SK-N-SH (cell line): ENCODE measurements at regions not wholly inside any gene's neighbourhood (a gene's known extent, or its start where the extent isn't known, plus 50 kb on each side); places are given as distances from the start of the nearest gene placed in this dataset.

Source experiments
- ELF1 ChIP-seq: IDR thresholded peaks from 2 replicates; pipeline ENCODE4 v1.4.0; 2012
- EP300 ChIP-seq, 2 experiments: IDR thresholded peaks; 2 replicates each; pipeline versions ENCODE4 v1.4.0 to v1.6.1; 2012; ENCODE audit warnings: borderline replicate concordance in 1 of 2, low read depth in 1 of 2, low read length in 1 of 2
- FOXM1 ChIP-seq: IDR thresholded peaks from 2 replicates; pipeline ENCODE4 v1.4.0; 2012; ENCODE audit warnings: low read depth, mild to moderate bottlenecking
- JUND ChIP-seq: IDR thresholded peaks from 2 replicates; pipeline ENCODE4 v1.4.0; 2012
- POLR2AphosphoS5 ChIP-seq: IDR thresholded peaks from 2 replicates; pipeline ENCODE4 v1.6.1; 2012; ENCODE audit warnings: low read depth, low read length
- SMC3 ChIP-seq: IDR thresholded peaks from 2 replicates; pipeline ENCODE4 v1.6.1; 2012; ENCODE audit warnings: low read depth, low read length, improper control_type of control experiment
- TAF1 ChIP-seq: IDR thresholded peaks from 2 replicates; pipeline ENCODE4 v1.6.1; 2012; ENCODE audit warnings: low read depth, mild to moderate bottlenecking, low read length, moderate library complexity, borderline replicate concordance
- TF ChIP-seq, protein P1 (sequence below): IDR thresholded peaks from 2 replicates; pipeline ENCODE4 v1.4.0; 2012; ENCODE audit warnings: low read depth, borderline replicate concordance
- TF ChIP-seq, protein P2 (sequence below): fragments of 200-600 bp; sonication (generic); IDR thresholded peaks from 2 replicates; pipeline ENCODE4 v1.6.1; 2017; ENCODE audit warnings: antibody characterized with exemption, mild to moderate bottlenecking, moderate library complexity
- TF ChIP-seq, protein P3 (sequence below): IDR thresholded peaks from 2 replicates; pipeline ENCODE4 v1.6.1; 2012; ENCODE audit warnings: mild to moderate bottlenecking, low read depth, low read length, moderate library complexity
- TF ChIP-seq, protein P4 (sequence below): IDR thresholded peaks from 2 replicates; pipeline ENCODE4 v1.4.0; 2012; ENCODE audit warnings: low read depth

DNA sequence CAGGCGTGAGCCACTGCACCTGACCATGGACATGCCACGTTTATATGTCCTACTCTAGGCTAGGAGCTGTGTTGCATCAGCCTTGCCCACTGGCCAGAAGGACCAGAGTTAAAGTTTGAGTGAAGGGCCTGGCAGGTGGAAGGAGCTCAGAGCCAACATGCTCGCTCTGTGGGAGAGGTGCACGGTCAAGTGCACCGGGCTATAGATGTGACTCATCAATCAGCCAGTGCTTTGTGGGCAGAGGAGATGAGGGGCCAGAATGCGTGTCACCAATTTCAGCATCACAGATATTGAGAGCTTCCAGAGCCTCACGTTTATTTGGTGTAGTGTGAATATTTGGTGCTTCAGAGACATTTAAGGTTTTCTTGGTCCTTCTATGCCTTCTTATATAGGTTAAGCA, 137.3 kb upstream of the KBTBD8 start:
- TF ChIP-seq, protein P1, sequence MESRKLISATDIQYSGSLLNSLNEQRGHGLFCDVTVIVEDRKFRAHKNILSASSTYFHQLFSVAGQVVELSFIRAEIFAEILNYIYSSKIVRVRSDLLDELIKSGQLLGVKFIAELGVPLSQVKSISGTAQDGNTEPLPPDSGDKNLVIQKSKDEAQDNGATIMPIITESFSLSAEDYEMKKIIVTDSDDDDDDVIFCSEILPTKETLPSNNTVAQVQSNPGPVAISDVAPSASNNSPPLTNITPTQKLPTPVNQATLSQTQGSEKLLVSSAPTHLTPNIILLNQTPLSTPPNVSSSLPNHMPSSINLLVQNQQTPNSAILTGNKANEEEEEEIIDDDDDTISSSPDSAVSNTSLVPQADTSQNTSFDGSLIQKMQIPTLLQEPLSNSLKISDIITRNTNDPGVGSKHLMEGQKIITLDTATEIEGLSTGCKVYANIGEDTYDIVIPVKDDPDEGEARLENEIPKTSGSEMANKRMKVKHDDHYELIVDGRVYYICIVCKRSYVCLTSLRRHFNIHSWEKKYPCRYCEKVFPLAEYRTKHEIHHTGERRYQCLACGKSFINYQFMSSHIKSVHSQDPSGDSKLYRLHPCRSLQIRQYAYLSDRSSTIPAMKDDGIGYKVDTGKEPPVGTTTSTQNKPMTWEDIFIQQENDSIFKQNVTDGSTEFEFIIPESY = no peak
- TF ChIP-seq, protein P2, sequence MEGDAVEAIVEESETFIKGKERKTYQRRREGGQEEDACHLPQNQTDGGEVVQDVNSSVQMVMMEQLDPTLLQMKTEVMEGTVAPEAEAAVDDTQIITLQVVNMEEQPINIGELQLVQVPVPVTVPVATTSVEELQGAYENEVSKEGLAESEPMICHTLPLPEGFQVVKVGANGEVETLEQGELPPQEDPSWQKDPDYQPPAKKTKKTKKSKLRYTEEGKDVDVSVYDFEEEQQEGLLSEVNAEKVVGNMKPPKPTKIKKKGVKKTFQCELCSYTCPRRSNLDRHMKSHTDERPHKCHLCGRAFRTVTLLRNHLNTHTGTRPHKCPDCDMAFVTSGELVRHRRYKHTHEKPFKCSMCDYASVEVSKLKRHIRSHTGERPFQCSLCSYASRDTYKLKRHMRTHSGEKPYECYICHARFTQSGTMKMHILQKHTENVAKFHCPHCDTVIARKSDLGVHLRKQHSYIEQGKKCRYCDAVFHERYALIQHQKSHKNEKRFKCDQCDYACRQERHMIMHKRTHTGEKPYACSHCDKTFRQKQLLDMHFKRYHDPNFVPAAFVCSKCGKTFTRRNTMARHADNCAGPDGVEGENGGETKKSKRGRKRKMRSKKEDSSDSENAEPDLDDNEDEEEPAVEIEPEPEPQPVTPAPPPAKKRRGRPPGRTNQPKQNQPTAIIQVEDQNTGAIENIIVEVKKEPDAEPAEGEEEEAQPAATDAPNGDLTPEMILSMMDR = no peak
- TF ChIP-seq FOXM1 (no peak), TAF1 (no peak), POLR2AphosphoS5 (no peak), EP300 (IDR thresholded peaks at IDR 0.05; ENCODE audit: borderline replicate concordance in 1 of 2, low read depth in 1 of 2, low read length in 1 of 2) (no peak), SMC3 (no peak), JUND (no peak), ELF1 (no peak)
- TF ChIP-seq, protein P3, sequence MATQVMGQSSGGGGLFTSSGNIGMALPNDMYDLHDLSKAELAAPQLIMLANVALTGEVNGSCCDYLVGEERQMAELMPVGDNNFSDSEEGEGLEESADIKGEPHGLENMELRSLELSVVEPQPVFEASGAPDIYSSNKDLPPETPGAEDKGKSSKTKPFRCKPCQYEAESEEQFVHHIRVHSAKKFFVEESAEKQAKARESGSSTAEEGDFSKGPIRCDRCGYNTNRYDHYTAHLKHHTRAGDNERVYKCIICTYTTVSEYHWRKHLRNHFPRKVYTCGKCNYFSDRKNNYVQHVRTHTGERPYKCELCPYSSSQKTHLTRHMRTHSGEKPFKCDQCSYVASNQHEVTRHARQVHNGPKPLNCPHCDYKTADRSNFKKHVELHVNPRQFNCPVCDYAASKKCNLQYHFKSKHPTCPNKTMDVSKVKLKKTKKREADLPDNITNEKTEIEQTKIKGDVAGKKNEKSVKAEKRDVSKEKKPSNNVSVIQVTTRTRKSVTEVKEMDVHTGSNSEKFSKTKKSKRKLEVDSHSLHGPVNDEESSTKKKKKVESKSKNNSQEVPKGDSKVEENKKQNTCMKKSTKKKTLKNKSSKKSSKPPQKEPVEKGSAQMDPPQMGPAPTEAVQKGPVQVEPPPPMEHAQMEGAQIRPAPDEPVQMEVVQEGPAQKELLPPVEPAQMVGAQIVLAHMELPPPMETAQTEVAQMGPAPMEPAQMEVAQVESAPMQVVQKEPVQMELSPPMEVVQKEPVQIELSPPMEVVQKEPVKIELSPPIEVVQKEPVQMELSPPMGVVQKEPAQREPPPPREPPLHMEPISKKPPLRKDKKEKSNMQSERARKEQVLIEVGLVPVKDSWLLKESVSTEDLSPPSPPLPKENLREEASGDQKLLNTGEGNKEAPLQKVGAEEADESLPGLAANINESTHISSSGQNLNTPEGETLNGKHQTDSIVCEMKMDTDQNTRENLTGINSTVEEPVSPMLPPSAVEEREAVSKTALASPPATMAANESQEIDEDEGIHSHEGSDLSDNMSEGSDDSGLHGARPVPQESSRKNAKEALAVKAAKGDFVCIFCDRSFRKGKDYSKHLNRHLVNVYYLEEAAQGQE = no peak
- TF ChIP-seq, protein P4, sequence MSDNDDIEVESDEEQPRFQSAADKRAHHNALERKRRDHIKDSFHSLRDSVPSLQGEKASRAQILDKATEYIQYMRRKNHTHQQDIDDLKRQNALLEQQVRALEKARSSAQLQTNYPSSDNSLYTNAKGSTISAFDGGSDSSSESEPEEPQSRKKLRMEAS = no peak
